PC-3 (cell line): ENCODE measurements at regions not wholly inside any gene's neighbourhood (a gene's known extent, or its start where the extent isn't known, plus 50 kb on each side); places are given as distances from the start of the nearest gene placed in this dataset.

Experiments
- EZH2 ChIP-seq: fragments of 300-600 bp; sonication (generic); IDR thresholded peaks from one replicate; pipeline ENCODE4 v1.6.1; 2017; ENCODE audit warnings: antibody characterized with exemption, mild to moderate bottlenecking, low read length; ENCODE audit not compliant: unreplicated experiment
- EZH2phosphoT487 ChIP-seq: fragments of 300-600 bp; sonication (generic); IDR thresholded peaks from 2 replicates; pipeline ENCODE4 v1.6.1; 2018; ENCODE audit warnings: mild to moderate bottlenecking, antibody characterized with exemption, low read length, borderline replicate concordance
- TF ChIP-seq, protein P1 (sequence below): fragments of 300-600 bp; sonication (generic); conservative IDR thresholded peaks from 2 replicates; pipeline ENCODE4 v1.5.1; 2017; ENCODE audit warnings: antibody characterized with exemption, low read depth, mild to moderate bottlenecking, low read length

DNA sequence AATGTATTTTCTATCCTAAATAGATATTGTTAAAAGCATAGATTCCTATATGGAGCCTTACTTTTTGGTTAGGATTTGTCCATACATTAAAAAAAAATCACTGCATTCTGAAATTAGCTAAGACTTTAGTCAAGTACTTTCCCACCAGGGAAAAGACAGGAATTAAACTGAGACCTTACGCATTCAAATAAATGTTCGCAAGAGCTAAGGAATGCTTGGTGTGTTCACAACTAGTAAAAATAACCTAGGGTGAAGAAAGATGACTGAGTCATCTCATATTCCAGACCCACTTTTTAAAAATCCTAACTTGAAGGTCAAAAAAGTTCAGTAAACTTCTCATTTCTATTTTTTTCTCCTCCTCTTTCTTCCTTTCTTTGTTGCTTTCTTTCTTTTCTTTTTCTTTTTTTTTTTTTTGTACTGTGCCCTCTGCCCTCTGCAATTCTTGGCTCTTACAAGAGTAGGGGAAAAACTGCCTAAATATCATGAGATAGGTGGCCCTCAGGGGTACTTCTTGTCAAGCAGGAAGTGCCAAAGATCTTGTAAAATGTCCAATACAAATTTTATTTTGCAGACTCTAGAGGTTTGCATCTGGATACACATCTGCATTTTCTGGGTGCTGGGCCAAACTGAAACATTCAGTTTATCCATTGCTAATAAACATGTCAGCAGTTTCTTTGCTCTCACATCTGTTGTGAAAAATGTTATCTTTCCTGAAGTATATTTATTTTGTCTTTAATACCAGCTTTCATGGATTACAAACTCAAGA lies 121.4 kb upstream of the GORAB start:
- TF ChIP-seq, protein P1, sequence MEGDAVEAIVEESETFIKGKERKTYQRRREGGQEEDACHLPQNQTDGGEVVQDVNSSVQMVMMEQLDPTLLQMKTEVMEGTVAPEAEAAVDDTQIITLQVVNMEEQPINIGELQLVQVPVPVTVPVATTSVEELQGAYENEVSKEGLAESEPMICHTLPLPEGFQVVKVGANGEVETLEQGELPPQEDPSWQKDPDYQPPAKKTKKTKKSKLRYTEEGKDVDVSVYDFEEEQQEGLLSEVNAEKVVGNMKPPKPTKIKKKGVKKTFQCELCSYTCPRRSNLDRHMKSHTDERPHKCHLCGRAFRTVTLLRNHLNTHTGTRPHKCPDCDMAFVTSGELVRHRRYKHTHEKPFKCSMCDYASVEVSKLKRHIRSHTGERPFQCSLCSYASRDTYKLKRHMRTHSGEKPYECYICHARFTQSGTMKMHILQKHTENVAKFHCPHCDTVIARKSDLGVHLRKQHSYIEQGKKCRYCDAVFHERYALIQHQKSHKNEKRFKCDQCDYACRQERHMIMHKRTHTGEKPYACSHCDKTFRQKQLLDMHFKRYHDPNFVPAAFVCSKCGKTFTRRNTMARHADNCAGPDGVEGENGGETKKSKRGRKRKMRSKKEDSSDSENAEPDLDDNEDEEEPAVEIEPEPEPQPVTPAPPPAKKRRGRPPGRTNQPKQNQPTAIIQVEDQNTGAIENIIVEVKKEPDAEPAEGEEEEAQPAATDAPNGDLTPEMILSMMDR: no peak
- no peak for TF ChIP-seq EZH2
- TF ChIP-seq EZH2phosphoT487: no peak
